ENCODE measurements at regions not wholly inside any gene's neighbourhood (a gene's known extent, or its start where the extent isn't known, plus 50 kb on each side); places are given as distances from the start of the nearest gene placed in this dataset.
A peak's percentile ranks its signal among the peaks of the same experiment; 100 is the strongest.

GRCh38 chr7:131692131-131692960, 135.9 kb upstream of the PODXL start:
- DNase-seq (ENCODE audit: low spot score): peak; percentile 57
- peak; percentile 72 for TF ChIP-seq CTCF (IDR thresholded peaks at IDR 0.05; ENCODE audit: extremely low read depth, missing control alignments)

GRCh38 chr7:131691454-131692130, 135.2 kb upstream of the PODXL start:
- no peak for DNase-seq (ENCODE audit: low spot score)

GRCh38 chr7:131690441-131690840, 134.0 kb upstream of the PODXL start:
- no peak for DNase-seq (ENCODE audit: low spot score)
- TF ChIP-seq CTCF (IDR thresholded peaks at IDR 0.05; ENCODE audit: extremely low read depth, missing control alignments): no peak

More at GRCh38 chr7:131691454-131692130, 135.2 kb upstream of the PODXL start:
- no peak for TF ChIP-seq CTCF (IDR thresholded peaks at IDR 0.05; ENCODE audit: extremely low read depth, missing control alignments)

GRCh38 chr7:131689662-131690234, 133.3 kb upstream of the PODXL start:
- TF ChIP-seq CTCF (IDR thresholded peaks at IDR 0.05; ENCODE audit: extremely low read depth, missing control alignments): no peak
- no peak for DNase-seq (ENCODE audit: low spot score)

GRCh38 chr7:131688738-131689661, 132.6 kb upstream of the PODXL start:
- TF ChIP-seq CTCF (IDR thresholded peaks at IDR 0.05; ENCODE audit: extremely low read depth, missing control alignments): peak; percentile 87
- DNase-seq (ENCODE audit: low spot score): peak; percentile 81

GRCh38 chr7:131687296-131687695, 130.9 kb upstream of the PODXL start:
- no peak for DNase-seq (ENCODE audit: low spot score)
- no peak for TF ChIP-seq CTCF (IDR thresholded peaks at IDR 0.05; ENCODE audit: extremely low read depth, missing control alignments)
